ENCODE measurements at regions not wholly inside any gene's neighbourhood (a gene's known extent, or its start where the extent isn't known, plus 50 kb on each side); places are given as distances from the start of the nearest gene placed in this dataset.

DNA sequence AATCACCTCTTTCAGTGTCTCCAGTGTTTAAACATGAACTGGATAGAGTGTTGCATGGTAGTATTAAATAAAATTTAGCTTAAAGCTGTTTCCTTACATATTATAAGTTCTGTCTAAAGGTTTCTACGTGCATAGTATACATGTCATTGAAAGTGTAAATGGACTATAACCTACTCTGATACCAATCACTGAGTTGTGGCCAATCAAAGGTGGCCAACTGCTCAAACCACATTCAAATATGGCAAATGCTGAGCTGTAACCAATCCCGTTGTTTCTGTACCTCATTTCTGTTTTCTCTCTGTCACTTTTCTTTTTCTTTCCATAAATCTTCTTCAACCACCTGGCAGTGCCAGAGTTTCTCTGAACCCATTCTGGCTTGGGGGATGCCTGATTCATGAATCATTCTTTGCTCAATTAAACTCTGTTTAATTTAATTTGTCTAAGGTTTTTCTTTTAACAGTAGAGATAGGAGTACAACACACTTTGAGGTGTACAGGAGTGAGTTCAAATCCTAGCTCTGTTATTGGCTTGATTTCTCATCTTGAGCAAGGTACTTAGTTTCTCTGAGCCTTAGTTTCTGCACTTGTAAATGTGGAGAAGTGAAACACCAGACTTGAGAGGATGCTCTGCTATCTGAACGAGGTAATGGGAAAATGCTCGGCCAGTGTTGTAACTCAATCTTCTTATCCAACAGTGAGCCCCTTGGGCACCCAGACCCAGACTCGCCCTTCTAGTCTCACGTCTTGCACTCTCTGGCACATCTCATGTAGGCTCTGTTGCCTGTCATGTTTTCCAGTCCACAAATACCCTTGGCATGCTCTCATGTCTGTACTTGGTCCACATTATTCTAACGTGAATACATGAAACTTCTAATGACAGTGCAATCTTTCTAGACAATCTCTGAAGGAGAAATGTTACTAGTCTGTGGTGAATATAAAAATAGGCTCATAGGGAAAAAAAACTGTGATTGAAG lies 228.0 kb downstream of the PIK3C3 start:
- Histone ChIP-seq H3K27me3 (replicated peaks; ENCODE audit: control insufficient read depth, insufficient read depth, low read length) (no peaks in the 10 kb centered on the region), H3K4me3 (ENCODE audit: low read depth, low read length) (no peak overlapping the region), H3K36me3 (ENCODE audit: control insufficient read depth, insufficient read depth, low read length) (no peaks in the 10 kb centered on the region), H3K9me3 (no peaks in the 10 kb centered on the region), H3K4me1 (no peaks in the 10 kb centered on the region)
- DNase-seq = no peak
- H3K4me1 Mint-ChIP-seq (ENCODE audit: low read depth, unreplicated experiment) = peaks cover 9% of the 10 kb centered on the region
- H3K9me3 Mint-ChIP-seq (ENCODE audit: unreplicated experiment) = no peaks in the 10 kb centered on the region
- CTCF ChIA-PET = no interaction called here
- no peak overlapping the region for H3K27ac Mint-ChIP-seq (ENCODE audit: unreplicated experiment)
- intact Hi-C loops (cut with micrococcal nuclease; ENCODE audit: unreplicated experiment) = no loop called here
- POLR2A ChIA-PET = no interaction called here
- H3K4me3 Mint-ChIP-seq (ENCODE audit: unreplicated experiment) = no peak overlapping the region
- H3K36me3 Mint-ChIP-seq (ENCODE audit: insufficient read depth, unreplicated experiment) = no peaks in the 10 kb centered on the region
- BruUV-seq (replicated peaks) = no TSS peak
- no peaks in the 10 kb centered on the region for H3K27me3 Mint-ChIP-seq (ENCODE audit: insufficient read depth, unreplicated experiment)
- TF ChIP-seq, protein P1, sequence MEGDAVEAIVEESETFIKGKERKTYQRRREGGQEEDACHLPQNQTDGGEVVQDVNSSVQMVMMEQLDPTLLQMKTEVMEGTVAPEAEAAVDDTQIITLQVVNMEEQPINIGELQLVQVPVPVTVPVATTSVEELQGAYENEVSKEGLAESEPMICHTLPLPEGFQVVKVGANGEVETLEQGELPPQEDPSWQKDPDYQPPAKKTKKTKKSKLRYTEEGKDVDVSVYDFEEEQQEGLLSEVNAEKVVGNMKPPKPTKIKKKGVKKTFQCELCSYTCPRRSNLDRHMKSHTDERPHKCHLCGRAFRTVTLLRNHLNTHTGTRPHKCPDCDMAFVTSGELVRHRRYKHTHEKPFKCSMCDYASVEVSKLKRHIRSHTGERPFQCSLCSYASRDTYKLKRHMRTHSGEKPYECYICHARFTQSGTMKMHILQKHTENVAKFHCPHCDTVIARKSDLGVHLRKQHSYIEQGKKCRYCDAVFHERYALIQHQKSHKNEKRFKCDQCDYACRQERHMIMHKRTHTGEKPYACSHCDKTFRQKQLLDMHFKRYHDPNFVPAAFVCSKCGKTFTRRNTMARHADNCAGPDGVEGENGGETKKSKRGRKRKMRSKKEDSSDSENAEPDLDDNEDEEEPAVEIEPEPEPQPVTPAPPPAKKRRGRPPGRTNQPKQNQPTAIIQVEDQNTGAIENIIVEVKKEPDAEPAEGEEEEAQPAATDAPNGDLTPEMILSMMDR (IDR thresholded peaks at IDR 0.05; ENCODE audit: insufficient read depth in 1 of 2, low read depth in 1 of 2, low read length in 1 of 2, severe bottlenecking in 1 of 2, unreplicated experiment in 1 of 2) = no peak

DNA sequence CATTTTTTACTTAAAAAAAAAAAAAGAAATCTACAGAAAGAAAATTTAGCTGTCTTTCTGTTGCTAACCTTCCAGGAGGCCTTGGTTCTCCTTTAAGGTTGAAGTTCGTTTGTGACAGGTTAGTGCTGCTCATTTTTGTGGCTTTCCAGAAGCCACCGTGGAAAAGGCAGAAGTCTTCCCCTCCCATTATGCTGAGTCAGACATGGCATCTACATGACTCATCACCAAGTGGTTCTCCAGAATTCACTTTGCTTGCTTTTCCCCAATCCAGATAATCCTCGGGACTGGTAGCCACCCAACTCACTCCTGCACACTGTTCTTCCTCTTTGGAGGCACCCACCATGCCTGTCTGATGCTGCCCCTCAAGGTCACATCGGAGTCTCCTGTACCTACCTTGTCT lies 228.7 kb downstream of the PIK3C3 start:
- intact Hi-C loops (cut with micrococcal nuclease; ENCODE audit: unreplicated experiment) = no loop called here
- H3K27me3 Mint-ChIP-seq (ENCODE audit: insufficient read depth, unreplicated experiment) = no peaks in the 10 kb centered on the region
- H3K36me3 ChIP-seq (ENCODE audit: control insufficient read depth, insufficient read depth, low read length) = no peaks in the 10 kb centered on the region
- H3K9me3 Mint-ChIP-seq (ENCODE audit: unreplicated experiment) = no peaks in the 10 kb centered on the region
- no peaks in the 10 kb centered on the region for H3K9me3 ChIP-seq
- POLR2A ChIA-PET = no interaction called here
- no peaks in the 10 kb centered on the region for H3K36me3 Mint-ChIP-seq (ENCODE audit: insufficient read depth, unreplicated experiment)
- no peaks in the 10 kb centered on the region for H3K4me1 ChIP-seq
- TF ChIP-seq, protein P1 (IDR thresholded peaks at IDR 0.05; ENCODE audit: insufficient read depth in 1 of 2, low read depth in 1 of 2, low read length in 1 of 2, severe bottlenecking in 1 of 2, unreplicated experiment in 1 of 2) = no peak
- no peak overlapping the region for H3K4me3 ChIP-seq (ENCODE audit: low read depth, low read length)
- H3K4me1 Mint-ChIP-seq (ENCODE audit: low read depth, unreplicated experiment) = peaks cover 9% of the 10 kb centered on the region
- no peak overlapping the region for H3K4me3 Mint-ChIP-seq (ENCODE audit: unreplicated experiment)
- H3K27ac Mint-ChIP-seq (ENCODE audit: unreplicated experiment) = no peak overlapping the region
- no peak for DNase-seq
- BruUV-seq (replicated peaks) = no TSS peak
- no peaks in the 10 kb centered on the region for H3K27me3 ChIP-seq (replicated peaks; ENCODE audit: control insufficient read depth, insufficient read depth, low read length)
- CTCF ChIA-PET = no interaction called here

DNA sequence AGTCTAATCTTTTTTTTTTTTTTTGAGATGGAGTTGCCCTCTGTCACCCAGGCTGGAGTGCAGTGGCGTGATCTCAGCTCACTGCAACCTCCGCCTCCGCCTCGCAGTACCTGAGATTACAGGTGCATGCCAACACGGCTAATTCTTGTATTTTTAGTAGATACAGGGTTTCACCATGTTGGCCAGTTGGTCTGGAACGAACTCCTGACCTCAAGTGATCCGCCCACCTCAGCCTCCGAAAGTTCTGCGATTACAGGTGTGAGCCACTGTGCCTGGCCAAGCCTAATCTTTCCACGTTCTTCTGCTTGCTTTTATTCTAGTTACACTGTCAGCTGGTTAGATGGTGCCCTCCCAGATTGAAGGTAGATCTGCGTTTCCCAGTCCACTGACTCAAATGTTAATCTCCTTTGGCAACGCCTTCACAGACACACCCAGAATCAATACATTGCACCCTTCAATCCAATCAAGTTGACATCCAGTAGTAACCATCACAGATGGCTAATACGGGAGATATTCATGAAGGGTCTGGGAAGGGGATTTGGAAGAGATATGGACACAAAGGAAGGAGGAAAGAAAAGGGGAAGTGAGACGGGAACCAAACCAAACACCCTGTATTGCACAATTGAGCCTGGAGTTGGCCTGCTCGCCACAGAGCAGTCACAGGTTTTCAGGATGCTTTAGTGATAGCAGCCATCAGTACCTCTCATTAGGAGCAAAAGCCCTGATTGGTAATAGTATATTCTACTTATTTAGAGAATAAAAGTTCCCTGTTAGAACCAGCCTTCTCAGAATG lies 229.8 kb downstream of the PIK3C3 start:
- CTCF ChIA-PET = no interaction called here
- Histone ChIP-seq H3K4me3 (ENCODE audit: low read depth, low read length) (no peak overlapping the region), H3K9me3 (no peaks in the 10 kb centered on the region), H3K27me3 (replicated peaks; ENCODE audit: control insufficient read depth, insufficient read depth, low read length) (no peaks in the 10 kb centered on the region), H3K36me3 (ENCODE audit: control insufficient read depth, insufficient read depth, low read length) (no peaks in the 10 kb centered on the region), H3K4me1 (no peaks in the 10 kb centered on the region)
- BruUV-seq (replicated peaks) = no TSS peak
- TF ChIP-seq, protein P1 (IDR thresholded peaks at IDR 0.05; ENCODE audit: insufficient read depth in 1 of 2, low read depth in 1 of 2, low read length in 1 of 2, severe bottlenecking in 1 of 2, unreplicated experiment in 1 of 2) = no peak
- H3K9me3 Mint-ChIP-seq (ENCODE audit: unreplicated experiment) = peaks cover 9% of the 10 kb centered on the region
- intact Hi-C loops (cut with micrococcal nuclease; ENCODE audit: unreplicated experiment) = no loop called here
- H3K27me3 Mint-ChIP-seq (ENCODE audit: insufficient read depth, unreplicated experiment) = no peaks in the 10 kb centered on the region
- DNase-seq = no peak
- POLR2A ChIA-PET = no interaction called here
- no peak overlapping the region for H3K4me3 Mint-ChIP-seq (ENCODE audit: unreplicated experiment)
- peaks cover 9% of the 10 kb centered on the region for H3K4me1 Mint-ChIP-seq (ENCODE audit: low read depth, unreplicated experiment)
- H3K27ac Mint-ChIP-seq (ENCODE audit: unreplicated experiment) = no peak overlapping the region
- no peaks in the 10 kb centered on the region for H3K36me3 Mint-ChIP-seq (ENCODE audit: insufficient read depth, unreplicated experiment)
